ENCODE measurements at regions not wholly inside any gene's neighbourhood (a gene's known extent, or its start where the extent isn't known, plus 50 kb on each side); places are given as distances from the start of the nearest gene placed in this dataset.
"Not testable (repeated sequence)": the region's sequence is repeated elsewhere in the genome, so short reads cannot be mapped to it uniquely, and the experiment has no call there.

- DNase-seq (ENCODE audit: low spot score): not testable (repeated sequence)
Observed at GRCh38 chr2:195072806-195073205, 584.2 kb upstream of the SLC39A10 start.

GRCh38 chr2:195057001-195057400 is 600.0 kb upstream of the SLC39A10 start:
- DNase-seq (ENCODE audit: low spot score): no peak

GRCh38 chr2:195055996-195056395 is 601.0 kb upstream of the SLC39A10 start:
- no peak for DNase-seq (ENCODE audit: low spot score)

- no peak for DNase-seq (ENCODE audit: low spot score)
Observed at GRCh38 chr2:195051401-195051800, 605.6 kb upstream of the SLC39A10 start.

- peak; percentile 34 for DNase-seq (ENCODE audit: low spot score)
Observed at GRCh38 chr2:195049372-195050031, 607.5 kb upstream of the SLC39A10 start.

GRCh38 chr2:195047955-195048354 is 609.1 kb upstream of the SLC39A10 start:
- no peak for DNase-seq (ENCODE audit: low spot score)

GRCh38 chr2:195044801-195045200 is 612.2 kb upstream of the SLC39A10 start:
- no peak for DNase-seq (ENCODE audit: low spot score)

GRCh38 chr2:195038153-195038552 is 618.9 kb upstream of the SLC39A10 start:
- no peak for DNase-seq (ENCODE audit: low spot score)

- peak; percentile 11 for DNase-seq (ENCODE audit: low spot score)
Observed at GRCh38 chr2:195037045-195037444, 620.0 kb upstream of the SLC39A10 start.

GRCh38 chr2:195031411-195031810 is 625.6 kb upstream of the SLC39A10 start:
- DNase-seq (ENCODE audit: low spot score): no peak

- DNase-seq (ENCODE audit: low spot score): no peak
Observed at GRCh38 chr2:195029804-195030654, 627.0 kb upstream of the SLC39A10 start.

GRCh38 chr2:195027947-195028346 is 629.1 kb upstream of the SLC39A10 start:
- DNase-seq (ENCODE audit: low spot score): no peak

GRCh38 chr2:195026261-195026660 is 630.8 kb upstream of the SLC39A10 start:
- peak; percentile 6 for DNase-seq (ENCODE audit: low spot score)

- no peak for DNase-seq (ENCODE audit: low spot score)
Observed at GRCh38 chr2:195022508-195022830, 634.6 kb upstream of the SLC39A10 start.

GRCh38 chr2:195021711-195022507 is 635.1 kb upstream of the SLC39A10 start:
- DNase-seq (ENCODE audit: low spot score): no peak

- no peak for DNase-seq (ENCODE audit: low spot score)
Observed at GRCh38 chr2:195018462-195018861, 638.6 kb upstream of the SLC39A10 start.

GRCh38 chr2:195017890-195018289 is 639.1 kb upstream of the SLC39A10 start:
- no peak for DNase-seq (ENCODE audit: low spot score)

GRCh38 chr2:195016841-195017240 is 640.2 kb upstream of the SLC39A10 start:
- no peak for DNase-seq (ENCODE audit: low spot score)

GRCh38 chr2:195009202-195009601 is 647.8 kb upstream of the SLC39A10 start:
- peak; percentile 65 for DNase-seq (ENCODE audit: low spot score)

GRCh38 chr2:195006856-195007255 is 650.2 kb upstream of the SLC39A10 start:
- no peak for DNase-seq (ENCODE audit: low spot score)

- no peak for DNase-seq (ENCODE audit: low spot score)
Observed at GRCh38 chr2:195003881-195004471, 653.0 kb upstream of the SLC39A10 start.

- no peak for DNase-seq (ENCODE audit: low spot score)
Observed at GRCh38 chr2:195001924-195002323, 655.1 kb upstream of the SLC39A10 start.
